HepG2 (cell line): ENCODE measurements at regions not wholly inside any gene's neighbourhood (a gene's known extent, or its start where the extent isn't known, plus 50 kb on each side); places are given as distances from the start of the nearest gene placed in this dataset.

ENCODE experiments used
- ATAC-seq: fragments of 200-7000 bp; cut with Tn5 transposase; 3 replicates; pipeline ENCODE4 v1.9.1; 2020; ENCODE audit warnings: mild to moderate bottlenecking, moderate library complexity
- BruUV-seq: library from RNA; stranded (reverse); fragments of 400-500 nt; replicated peaks from 2 replicates; lab custom pipeline; 2021; lab: Mats Ljungman, UMichigan
- CTCF ChIA-PET: fragments of 300-600 bp; formaldehyde crosslinking; extraction: SDS; loops from one replicate; lab custom pipeline; 2021; ENCODE audit warnings: low total read pairs, inconsistent platforms, low intra/inter-chr PET ratio; lab: Yijun Ruan, JAX
- POLR2A ChIA-PET: fragments of 350-600 bp; sonication (Branson Sonifier 250); formaldehyde crosslinking; loops from one replicate; lab custom pipeline; 2020; ENCODE audit warnings: antibody characterized with exemption, inconsistent platforms; lab: Yijun Ruan, JAX
- DNase-seq: peaks from one replicate; pipeline ENCODE4 v3.0.0-alpha.2; 2015; ENCODE audit warnings: low spot score
- FAIRE-seq: peaks from 3 replicates; lab custom pipeline; 2011; peaks lifted over from hg19 to GRCh38; lab: Jason Lieb, UNC
- H2AFZ ChIP-seq: one replicate; pipeline ENCODE4 v1.6.1; 2011; ENCODE audit warnings: low read length, inconsistent platforms
- H3K27ac ChIP-seq: fragments of 300-600 bp; 3 replicates; pipeline ENCODE4 v1.8.0; 2011; ENCODE audit warnings: mixed run types, mild to moderate bottlenecking, mixed read lengths, low read length, inconsistent platforms; ENCODE audit not compliant: insufficient read depth; ENCODE audit errors: extremely low read length
- H3K27me3 ChIP-seq, 2 experiments: fragments of 200-600 bp in 1 of 2; 2 replicates in 1 of 2; 3 replicates in 1 of 2; pipeline versions ENCODE4 v1.6.0 to v1.8.0; 2011; ENCODE audit warnings: low read length in 2 of 2, mild to moderate bottlenecking in 2 of 2, moderate library complexity in 2 of 2, inconsistent platforms in 1 of 2; ENCODE audit not compliant: insufficient read depth in 2 of 2, control insufficient read depth in 1 of 2
- H3K36me3 ChIP-seq, 2 experiments: fragments of 200-600 bp in 1 of 2; replicated peaks in 1 of 2; 2 replicates in 1 of 2; 3 replicates in 1 of 2; pipeline versions ENCODE4 v1.5.1 to v1.8.0; 2011; ENCODE audit warnings: low read length in 2 of 2, inconsistent platforms in 1 of 2; ENCODE audit not compliant: insufficient read depth in 2 of 2, control insufficient read depth in 1 of 2
- H3K4me1 ChIP-seq: 2 replicates; pipeline ENCODE4 v1.5.1; 2012; ENCODE audit warnings: low read length, inconsistent platforms; ENCODE audit not compliant: insufficient read depth
- H3K4me2 ChIP-seq: 2 replicates; pipeline ENCODE4 v1.6.0; 2011; ENCODE audit warnings: low read depth, low read length, inconsistent platforms
- H3K4me3 ChIP-seq, 3 experiments: fragments of 200-600 bp in 1 of 3; sonication (generic), shearing (Covaris generic) in 1 of 3; replicated peaks in 1 of 3; 2 replicates each; pipeline ENCODE4 v1.5.1; 2011 to 2016; ENCODE audit warnings: low read length in 3 of 3, inconsistent platforms in 2 of 3, low read depth in 2 of 3, mild to moderate bottlenecking in 2 of 3, control low read depth in 1 of 3, mixed read lengths in 1 of 3; ENCODE audit not compliant: insufficient read depth in 1 of 3
- H3K79me2 ChIP-seq: one replicate; pipeline ENCODE4 v1.6.1; 2011; ENCODE audit warnings: low read length, inconsistent platforms; ENCODE audit not compliant: insufficient read depth
- H3K9ac ChIP-seq: 2 replicates; pipeline ENCODE4 v1.6.0; 2011; ENCODE audit warnings: mild to moderate bottlenecking, low read depth, low read length, inconsistent platforms; ENCODE audit not compliant: insufficient read depth
- H3K9me3 ChIP-seq: 2 replicates; pipeline ENCODE4 v1.5.1; 2012; ENCODE audit warnings: mild to moderate bottlenecking, low read length
- H4K20me1 ChIP-seq: 2 replicates; pipeline ENCODE4 v1.6.0; 2011; ENCODE audit warnings: inconsistent platforms, mild to moderate bottlenecking, low read length, moderate library complexity; ENCODE audit not compliant: insufficient read depth
- HNRNPL ChIP-seq: fragments of 200-400 bp; formaldehyde crosslinking; IDR thresholded peaks from 2 replicates; pipeline ENCODE4 v1.6.1; 2017; ENCODE audit warnings: mild to moderate bottlenecking, low read depth, low read length
- HNRNPLL ChIP-seq: fragments of 200-400 bp; formaldehyde crosslinking; IDR thresholded peaks from 2 replicates; pipeline ENCODE4 v1.6.1; 2017; ENCODE audit warnings: mild to moderate bottlenecking, low read depth, low read length; ENCODE audit not compliant: poor library complexity, severe bottlenecking
- MAFK ChIP-seq, 2 experiments: IDR thresholded peaks in 1 of 2; conservative IDR thresholded peaks in 1 of 2; 2 replicates each; pipeline ENCODE4 v1.6.1; 2011; ENCODE audit warnings: improper control_type of control experiment in 2 of 2, low read length in 2 of 2
- REPIN1 ChIP-seq: sonication (generic); formaldehyde crosslinking; IDR thresholded peaks from 2 replicates; pipeline ENCODE4 v1.8.0; 2022; ENCODE audit warnings: missing genetic modification reagents, low read depth, mild to moderate bottlenecking, borderline replicate concordance
- SRSF4 ChIP-seq: fragments of 200-400 bp; formaldehyde crosslinking; IDR thresholded peaks from one replicate; pipeline ENCODE4 v1.6.1; 2018; ENCODE audit warnings: mild to moderate bottlenecking, low read depth, low read length, moderate library complexity; ENCODE audit not compliant: poor library complexity, severe bottlenecking
- ZFP37 ChIP-seq: sonication (generic); formaldehyde crosslinking; IDR thresholded peaks from 2 replicates; pipeline ENCODE4 v1.4.0; 2020; ENCODE audit warnings: missing genetic modification reagents, borderline replicate concordance
- ZNF296 ChIP-seq: sonication (generic); formaldehyde crosslinking; conservative IDR thresholded peaks from 2 replicates; pipeline ENCODE4 v1.5.0; 2020; ENCODE audit warnings: mild to moderate bottlenecking, missing genetic modification reagents
- ZNF34 ChIP-seq: sonication (generic); formaldehyde crosslinking; IDR thresholded peaks from 2 replicates; pipeline ENCODE4 v1.4.0; 2020; ENCODE audit warnings: mild to moderate bottlenecking, missing genetic modification reagents, borderline replicate concordance
- WGBS: methylation state at CpG from one replicate; pipeline ENCODE4 v1.1.6; 2017; ENCODE audit warnings: low lambda C conversion rate; 5-methylcytosine and 5-hydroxymethylcytosine counted together
- in situ Hi-C: cut with HindIII; loops from 2 replicates; pipeline ENCODE4 v1.10.0; 2017; ENCODE audit warnings: low pct_unique_long_range_greater_than_20kb; ENCODE audit not compliant: extremely low pct_ligation_motif_present
- intact Hi-C: fragments of 100-400 bp; cut with micrococcal nuclease; formaldehyde crosslinking; loops from one replicate; pipeline ENCODE4 v1.10.0; 2022; ENCODE audit not compliant: unreplicated experiment
- TF ChIP-seq, protein P1 (sequence below): sonication (generic); IDR thresholded peaks from 2 replicates; pipeline ENCODE4 v1.6.1; 2016; ENCODE audit warnings: low read depth, borderline replicate concordance
- TF ChIP-seq, protein P2 (sequence below): sonication (generic); formaldehyde crosslinking; IDR thresholded peaks from 2 replicates; pipeline ENCODE4 v1.5.0; 2020; ENCODE audit warnings: missing genetic modification reagents

DNA sequence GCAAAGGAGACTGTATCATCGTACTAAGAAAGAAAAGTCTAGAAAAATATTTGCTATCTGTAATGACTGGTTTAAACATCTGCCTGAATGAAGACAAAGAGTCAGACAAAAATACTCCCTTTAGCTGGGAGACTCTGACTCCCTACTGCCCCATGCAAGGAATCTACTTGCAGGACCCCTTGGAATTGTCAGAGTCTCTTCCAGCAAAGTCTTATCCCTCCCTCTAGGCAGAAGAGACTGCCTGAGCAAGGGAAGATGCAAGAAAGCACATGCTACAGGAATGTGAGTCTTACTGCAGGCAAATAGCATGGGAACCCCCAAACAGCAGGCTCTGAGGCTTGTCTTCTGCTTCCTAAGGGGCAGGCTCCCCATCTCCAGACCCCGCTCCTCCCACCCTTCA, 154.0 kb downstream of the KCNA5 start:
- no peaks in the 10 kb centered on the region for H3K4me1 ChIP-seq
- H3K4me2 ChIP-seq: no peak overlapping the region
- H3K4me3 ChIP-seq: no peak overlapping the region
- no peaks in the 10 kb centered on the region for H4K20me1 ChIP-seq
- 0% methylated on average over 2 of the region's 2 CpGs for WGBS
- no TSS peak for BruUV-seq
- intact Hi-C loops (no loop called here), in situ Hi-C loops (loop anchor here (10.0 kb wide), 1 partner anchor 597 kb away; no protein-coding TSS in a partner anchor)
- CTCF ChIA-PET: no interaction called here
- H2AFZ ChIP-seq: no peak overlapping the region
- no peaks in the 10 kb centered on the region for H3K9me3 ChIP-seq
- POLR2A ChIA-PET: no interaction called here
- H3K27ac ChIP-seq: no peak overlapping the region
- H3K9ac ChIP-seq: no peak overlapping the region
- DNase-seq (no peak), FAIRE-seq (no peak), ATAC-seq (no peak)
- H3K27me3 ChIP-seq: peaks cover 0 to 3% of the 10 kb centered on the region in 2 experiments; a peak in 1 of 5 replicates
- TF ChIP-seq REPIN1 (CRISPR knock-in tag): no peak
- no peak for TF ChIP-seq HNRNPLL
- no peak for TF ChIP-seq MAFK (conservative IDR thresholded peaks at IDR 0.05 in 1 of 2, IDR thresholded peaks at IDR 0.05 in 1 of 2; ENCODE audit: low read length in 2 of 2)
- TF ChIP-seq ZFP37: no peak
- TF ChIP-seq ZNF34 (CRISPR knock-in tag): no peak
- no peak for TF ChIP-seq ZNF296 (CRISPR knock-in tag)
- TF ChIP-seq, protein P1, sequence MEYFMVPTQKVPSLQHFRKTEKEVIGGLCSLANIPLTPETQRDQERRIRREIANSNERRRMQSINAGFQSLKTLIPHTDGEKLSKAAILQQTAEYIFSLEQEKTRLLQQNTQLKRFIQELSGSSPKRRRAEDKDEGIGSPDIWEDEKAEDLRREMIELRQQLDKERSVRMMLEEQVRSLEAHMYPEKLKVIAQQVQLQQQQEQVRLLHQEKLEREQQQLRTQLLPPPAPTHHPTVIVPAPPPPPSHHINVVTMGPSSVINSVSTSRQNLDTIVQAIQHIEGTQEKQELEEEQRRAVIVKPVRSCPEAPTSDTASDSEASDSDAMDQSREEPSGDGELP: no peak
- TF ChIP-seq, protein P2, sequence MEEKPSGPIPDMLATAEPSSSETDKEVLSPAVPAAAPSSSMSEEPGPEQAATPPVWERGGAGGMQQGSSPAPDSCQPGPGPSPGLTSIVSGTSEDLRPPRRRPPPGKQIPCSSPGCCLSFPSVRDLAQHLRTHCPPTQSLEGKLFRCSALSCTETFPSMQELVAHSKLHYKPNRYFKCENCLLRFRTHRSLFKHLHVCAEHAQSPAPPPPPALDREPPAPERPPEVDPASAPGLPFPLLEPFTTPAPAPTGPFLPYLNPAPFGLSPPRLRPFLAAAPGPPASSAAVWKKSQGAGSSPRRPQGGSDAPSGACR (CRISPR knock-in tag): no peak
- TF ChIP-seq SRSF4: no peak
- TF ChIP-seq HNRNPL: no peak
- H3K36me3 ChIP-seq: no peaks in the 10 kb centered on the region
- H3K79me2 ChIP-seq: no peaks in the 10 kb centered on the region
